OCI-LY1 (cell line): ENCODE measurements at regions not wholly inside any gene's neighbourhood (a gene's known extent, or its start where the extent isn't known, plus 50 kb on each side); places are given as distances from the start of the nearest gene placed in this dataset.

Experiments used
- EZH2 ChIP-seq: fragments of 200-600 bp; sonication (generic), shearing (Covaris generic); IDR thresholded peaks from 2 replicates; pipeline ENCODE4 v1.8.0; 2017; ENCODE audit warnings: borderline replicate concordance, mixed run types, mild to moderate bottlenecking, antibody characterized with exemption, low read length, moderate library complexity, mixed read lengths
- TF ChIP-seq, protein P1 (sequence below): fragments of 200-600 bp; sonication (generic), shearing (Covaris generic); IDR thresholded peaks from 2 replicates; pipeline ENCODE4 v1.5.1; 2017; ENCODE audit warnings: mild to moderate bottlenecking, antibody characterized with exemption, low read length, moderate library complexity, mixed read lengths

DNA sequence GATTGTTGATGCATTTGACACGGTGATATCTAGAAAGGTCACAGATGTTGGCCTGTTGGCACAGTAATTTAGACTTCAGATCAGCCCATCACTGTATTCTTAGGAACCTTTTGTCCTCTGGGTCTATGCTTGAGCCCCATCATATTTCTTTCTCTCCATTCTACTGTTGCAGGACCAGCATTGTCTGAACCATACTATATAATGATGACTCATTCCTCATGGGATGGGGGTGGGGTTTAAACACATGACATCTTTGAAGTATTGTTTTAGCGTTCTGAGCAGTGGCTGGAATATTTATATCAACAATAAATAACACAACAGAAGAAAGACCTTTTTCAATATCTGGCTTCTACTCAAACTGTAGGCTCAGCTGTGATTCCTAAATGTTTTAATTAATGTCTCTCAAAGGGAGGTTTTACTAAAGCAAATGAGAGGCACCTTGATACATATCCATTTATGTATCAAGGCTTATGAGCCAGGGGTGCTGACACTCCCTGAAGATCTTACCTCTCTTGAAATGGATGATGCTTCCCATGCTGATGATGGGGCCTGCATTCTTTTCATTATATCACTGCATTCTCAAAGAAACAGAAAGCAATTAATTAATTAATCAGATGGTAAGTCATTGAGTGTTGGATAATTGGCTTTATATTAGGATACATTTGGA, 379.0 kb upstream of the GOT2 start:
- TF ChIP-seq, protein P1, sequence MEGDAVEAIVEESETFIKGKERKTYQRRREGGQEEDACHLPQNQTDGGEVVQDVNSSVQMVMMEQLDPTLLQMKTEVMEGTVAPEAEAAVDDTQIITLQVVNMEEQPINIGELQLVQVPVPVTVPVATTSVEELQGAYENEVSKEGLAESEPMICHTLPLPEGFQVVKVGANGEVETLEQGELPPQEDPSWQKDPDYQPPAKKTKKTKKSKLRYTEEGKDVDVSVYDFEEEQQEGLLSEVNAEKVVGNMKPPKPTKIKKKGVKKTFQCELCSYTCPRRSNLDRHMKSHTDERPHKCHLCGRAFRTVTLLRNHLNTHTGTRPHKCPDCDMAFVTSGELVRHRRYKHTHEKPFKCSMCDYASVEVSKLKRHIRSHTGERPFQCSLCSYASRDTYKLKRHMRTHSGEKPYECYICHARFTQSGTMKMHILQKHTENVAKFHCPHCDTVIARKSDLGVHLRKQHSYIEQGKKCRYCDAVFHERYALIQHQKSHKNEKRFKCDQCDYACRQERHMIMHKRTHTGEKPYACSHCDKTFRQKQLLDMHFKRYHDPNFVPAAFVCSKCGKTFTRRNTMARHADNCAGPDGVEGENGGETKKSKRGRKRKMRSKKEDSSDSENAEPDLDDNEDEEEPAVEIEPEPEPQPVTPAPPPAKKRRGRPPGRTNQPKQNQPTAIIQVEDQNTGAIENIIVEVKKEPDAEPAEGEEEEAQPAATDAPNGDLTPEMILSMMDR: no peak
- no peak for TF ChIP-seq EZH2
